Panc1 (cell line): ENCODE measurements at regions not wholly inside any gene's neighbourhood (a gene's known extent, or its start where the extent isn't known, plus 50 kb on each side); places are given as distances from the start of the nearest gene placed in this dataset.

ENCODE experiments used
- ATAC-seq: fragments of 200-7000 bp; cut with Tn5 transposase; 2 replicates; pipeline ENCODE4 v1.9.1; 2020; ENCODE audit warnings: mild to moderate bottlenecking, moderate library complexity
- BruUV-seq: library from RNA; stranded (reverse); fragments of 400-500 nt; replicated peaks from 2 replicates; lab custom pipeline; 2021; lab: Mats Ljungman, UMichigan
- CTCF ChIA-PET: fragments of 300-600 bp; sonication (Branson Sonifier 250); formaldehyde crosslinking; loops from one replicate; lab custom pipeline; 2022; ENCODE audit warnings: antibody characterized with exemption; lab: Charles Lee
- POLR2A ChIA-PET: fragments of 300-600 bp; sonication (Branson Sonifier 250); formaldehyde crosslinking; loops from one replicate; lab custom pipeline; 2022; ENCODE audit warnings: antibody characterized with exemption; lab: Charles Lee
- DNase-seq: peaks from one replicate; pipeline ENCODE4 v3.0.0-alpha.2; 2010; ENCODE audit warnings: low read depth, low spot score
- H3K27ac ChIP-seq: 2 replicates; pipeline ENCODE4 v1.5.1; 2011; ENCODE audit warnings: mild to moderate bottlenecking, low read length, inconsistent platforms
- H3K27me3 ChIP-seq: fragments of 200-500 bp; sonication (Bioruptor generic); 2 replicates; pipeline ENCODE4 v1.6.0; 2014; ENCODE audit warnings: low read length, inconsistent platforms; ENCODE audit not compliant: control insufficient read depth, insufficient read depth
- H3K36me3 ChIP-seq: fragments of 200-500 bp; sonication (Bioruptor generic); 2 replicates; pipeline ENCODE4 v1.5.1; 2014; ENCODE audit warnings: inconsistent platforms, mild to moderate bottlenecking, low read length, moderate library complexity; ENCODE audit not compliant: control insufficient read depth, insufficient read depth
- H3K4me1 ChIP-seq: 2 replicates; pipeline ENCODE4 v1.5.1; 2011; ENCODE audit warnings: inconsistent platforms, mild to moderate bottlenecking, low read length, moderate library complexity; ENCODE audit not compliant: control insufficient read depth, insufficient read depth
- H3K4me3 ChIP-seq, 2 experiments: 2 replicates each; pipeline ENCODE4 v1.5.1; 2011 to 2012; ENCODE audit warnings: low read depth in 2 of 2, low read length in 2 of 2, mild to moderate bottlenecking in 2 of 2, inconsistent platforms in 1 of 2, moderate library complexity in 1 of 2
- H3K9me3 ChIP-seq: fragments of 200-500 bp; sonication (Bioruptor generic); 2 replicates; pipeline ENCODE4 v1.5.1; 2014; ENCODE audit warnings: low read depth, mild to moderate bottlenecking, inconsistent platforms, low read length, moderate library complexity; ENCODE audit not compliant: control insufficient read depth, insufficient read depth
- POLR2AphosphoS5 ChIP-seq: IDR thresholded peaks from 2 replicates; pipeline ENCODE4 v1.6.1; 2012; ENCODE audit warnings: mild to moderate bottlenecking, low read depth, low read length, moderate library complexity
- SIN3A ChIP-seq: IDR thresholded peaks from 2 replicates; pipeline ENCODE4 v1.6.1; 2012; ENCODE audit warnings: low read depth, mild to moderate bottlenecking, low read length, moderate library complexity, borderline replicate concordance; ENCODE audit not compliant: insufficient read depth
- TCF7L2 ChIP-seq: IDR thresholded peaks from 2 replicates; pipeline ENCODE4 v1.6.1; 2011; ENCODE audit warnings: mild to moderate bottlenecking, low read depth, low read length, inconsistent platforms
- in situ Hi-C: cut with HindIII; loops from 2 replicates; pipeline ENCODE4 v1.10.0; 2016; ENCODE audit warnings: low sequenced_read_pairs, low pct_unique_long_range_greater_than_20kb
- intact Hi-C: fragments of 100-400 bp; cut with micrococcal nuclease; formaldehyde crosslinking; loops from one replicate; pipeline ENCODE4 v1.10.0; 2022; ENCODE audit not compliant: unreplicated experiment
- TF ChIP-seq, protein P1 (sequence below), 2 experiments: IDR thresholded peaks; 2 replicates each; pipeline ENCODE4 v1.6.1; 2011 to 2012; ENCODE audit warnings: low read depth in 2 of 2, control low read depth in 1 of 2, low read length in 1 of 2, mild to moderate bottlenecking in 1 of 2, moderate library complexity in 1 of 2; ENCODE audit not compliant: insufficient read depth in 1 of 2
- TF ChIP-seq, protein P2 (sequence below): fragments of 450-650 bp; IDR thresholded peaks from 2 replicates; pipeline ENCODE4 v1.5.1; 2017; ENCODE audit warnings: mild to moderate bottlenecking

DNA sequence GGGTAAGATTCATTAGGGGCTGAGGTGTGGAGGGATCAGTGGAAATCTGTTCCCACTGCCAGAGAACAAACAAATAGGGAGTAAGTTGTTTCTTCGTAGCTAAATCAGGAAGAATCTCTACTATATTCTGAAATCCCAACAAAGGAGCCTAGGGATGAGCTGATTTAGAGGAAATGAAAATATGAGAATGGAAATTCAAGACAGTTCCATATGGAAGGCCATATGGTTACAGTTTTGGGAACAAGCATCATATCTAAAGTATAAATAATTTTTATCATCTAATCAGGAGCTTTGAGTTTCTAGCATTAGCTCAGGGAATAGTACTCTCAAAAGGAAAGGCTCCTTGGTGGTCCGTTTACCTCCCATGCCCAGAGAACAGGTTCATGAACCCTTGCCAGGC, 218.2 kb downstream of the AASDH start:
- Histone ChIP-seq H3K27me3 (no peaks in the 10 kb centered on the region), H3K4me3 (no peak overlapping the region), H3K27ac (no peak overlapping the region), H3K4me1 (no peaks in the 10 kb centered on the region; the same call in 1 of the 2 replicates), H3K9me3 (no peaks in the 10 kb centered on the region), H3K36me3 (no peaks in the 10 kb centered on the region)
- ChIA-PET POLR2A (no interaction called here), CTCF (no interaction called here)
- in situ Hi-C loops = no loop called here
- no peak for TF ChIP-seq POLR2AphosphoS5
- intact Hi-C loops = no loop called here
- DNase-seq (no peak), ATAC-seq (no peak)
- no TSS peak for BruUV-seq

DNA sequence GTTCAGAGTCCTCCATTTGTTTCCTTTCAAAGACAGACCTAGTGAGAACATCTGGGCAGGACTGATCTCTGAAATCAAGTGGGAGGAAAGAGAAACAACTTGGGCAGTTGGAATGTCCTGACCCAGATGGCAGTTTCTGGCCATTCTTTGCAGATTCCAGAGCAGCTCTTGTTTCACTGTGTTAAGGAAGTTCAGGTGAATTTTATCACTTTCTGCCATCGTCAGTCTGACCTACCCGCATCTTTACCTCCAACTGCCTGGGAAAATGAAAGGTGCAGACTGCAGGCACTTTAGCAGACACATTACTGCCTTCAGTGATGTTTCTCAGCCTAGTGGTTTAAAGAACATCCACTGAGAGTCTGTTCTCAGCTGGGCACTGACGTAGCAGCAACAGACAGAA, 216.2 kb downstream of the CEP135 start:
- ATAC-seq = no peak
- TF ChIP-seq, protein P1, sequence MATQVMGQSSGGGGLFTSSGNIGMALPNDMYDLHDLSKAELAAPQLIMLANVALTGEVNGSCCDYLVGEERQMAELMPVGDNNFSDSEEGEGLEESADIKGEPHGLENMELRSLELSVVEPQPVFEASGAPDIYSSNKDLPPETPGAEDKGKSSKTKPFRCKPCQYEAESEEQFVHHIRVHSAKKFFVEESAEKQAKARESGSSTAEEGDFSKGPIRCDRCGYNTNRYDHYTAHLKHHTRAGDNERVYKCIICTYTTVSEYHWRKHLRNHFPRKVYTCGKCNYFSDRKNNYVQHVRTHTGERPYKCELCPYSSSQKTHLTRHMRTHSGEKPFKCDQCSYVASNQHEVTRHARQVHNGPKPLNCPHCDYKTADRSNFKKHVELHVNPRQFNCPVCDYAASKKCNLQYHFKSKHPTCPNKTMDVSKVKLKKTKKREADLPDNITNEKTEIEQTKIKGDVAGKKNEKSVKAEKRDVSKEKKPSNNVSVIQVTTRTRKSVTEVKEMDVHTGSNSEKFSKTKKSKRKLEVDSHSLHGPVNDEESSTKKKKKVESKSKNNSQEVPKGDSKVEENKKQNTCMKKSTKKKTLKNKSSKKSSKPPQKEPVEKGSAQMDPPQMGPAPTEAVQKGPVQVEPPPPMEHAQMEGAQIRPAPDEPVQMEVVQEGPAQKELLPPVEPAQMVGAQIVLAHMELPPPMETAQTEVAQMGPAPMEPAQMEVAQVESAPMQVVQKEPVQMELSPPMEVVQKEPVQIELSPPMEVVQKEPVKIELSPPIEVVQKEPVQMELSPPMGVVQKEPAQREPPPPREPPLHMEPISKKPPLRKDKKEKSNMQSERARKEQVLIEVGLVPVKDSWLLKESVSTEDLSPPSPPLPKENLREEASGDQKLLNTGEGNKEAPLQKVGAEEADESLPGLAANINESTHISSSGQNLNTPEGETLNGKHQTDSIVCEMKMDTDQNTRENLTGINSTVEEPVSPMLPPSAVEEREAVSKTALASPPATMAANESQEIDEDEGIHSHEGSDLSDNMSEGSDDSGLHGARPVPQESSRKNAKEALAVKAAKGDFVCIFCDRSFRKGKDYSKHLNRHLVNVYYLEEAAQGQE (IDR thresholded peaks at IDR 0.05; ENCODE audit: insufficient read depth in 1 of 2, low read depth in 2 of 2, low read length in 1 of 2) = no peak
- TF ChIP-seq SIN3A (no peak), TCF7L2 (no peak), POLR2AphosphoS5 (no peak)
- TF ChIP-seq, protein P2, sequence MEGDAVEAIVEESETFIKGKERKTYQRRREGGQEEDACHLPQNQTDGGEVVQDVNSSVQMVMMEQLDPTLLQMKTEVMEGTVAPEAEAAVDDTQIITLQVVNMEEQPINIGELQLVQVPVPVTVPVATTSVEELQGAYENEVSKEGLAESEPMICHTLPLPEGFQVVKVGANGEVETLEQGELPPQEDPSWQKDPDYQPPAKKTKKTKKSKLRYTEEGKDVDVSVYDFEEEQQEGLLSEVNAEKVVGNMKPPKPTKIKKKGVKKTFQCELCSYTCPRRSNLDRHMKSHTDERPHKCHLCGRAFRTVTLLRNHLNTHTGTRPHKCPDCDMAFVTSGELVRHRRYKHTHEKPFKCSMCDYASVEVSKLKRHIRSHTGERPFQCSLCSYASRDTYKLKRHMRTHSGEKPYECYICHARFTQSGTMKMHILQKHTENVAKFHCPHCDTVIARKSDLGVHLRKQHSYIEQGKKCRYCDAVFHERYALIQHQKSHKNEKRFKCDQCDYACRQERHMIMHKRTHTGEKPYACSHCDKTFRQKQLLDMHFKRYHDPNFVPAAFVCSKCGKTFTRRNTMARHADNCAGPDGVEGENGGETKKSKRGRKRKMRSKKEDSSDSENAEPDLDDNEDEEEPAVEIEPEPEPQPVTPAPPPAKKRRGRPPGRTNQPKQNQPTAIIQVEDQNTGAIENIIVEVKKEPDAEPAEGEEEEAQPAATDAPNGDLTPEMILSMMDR = no peak
- intact Hi-C loops (no loop called here), in situ Hi-C loops (no loop called here)
- H3K36me3 ChIP-seq = no peaks in the 10 kb centered on the region
- no peaks in the 10 kb centered on the region for H3K27me3 ChIP-seq
- BruUV-seq = no TSS peak
- DNase-seq = no peak
- H3K4me3 ChIP-seq = no peak overlapping the region
- no peak overlapping the region for H3K27ac ChIP-seq
- ChIA-PET POLR2A (no interaction called here), CTCF (no interaction called here)
- H3K4me1 ChIP-seq = no peaks in the 10 kb centered on the region; the same call in 1 of the 2 replicates
- H3K9me3 ChIP-seq = no peaks in the 10 kb centered on the region

DNA sequence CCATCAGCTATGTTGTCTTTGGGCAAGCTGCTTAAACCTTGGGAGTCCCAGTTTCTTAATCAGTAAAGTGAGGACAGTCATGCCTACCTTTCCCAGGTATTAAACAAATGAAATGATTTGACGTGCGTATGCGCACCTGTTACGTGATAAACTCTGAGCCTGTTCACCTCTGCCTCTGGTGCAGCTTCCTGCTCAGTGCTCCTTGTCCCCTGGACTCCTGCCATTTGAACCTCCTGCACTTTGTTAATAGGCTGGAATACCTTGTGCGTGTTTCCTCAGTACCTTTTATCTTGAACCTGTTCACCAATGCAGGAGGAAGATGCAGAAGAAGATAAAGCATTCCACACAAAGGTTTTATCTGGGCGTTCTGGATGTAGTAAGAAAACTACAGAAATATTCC, 211.9 kb downstream of the CEP135 start:
- ATAC-seq = no peak
- no peaks in the 10 kb centered on the region for H3K9me3 ChIP-seq
- in situ Hi-C loops (no loop called here), intact Hi-C loops (no loop called here)
- POLR2A ChIA-PET = no interaction called here
- H3K36me3 ChIP-seq = no peaks in the 10 kb centered on the region
- no peaks in the 10 kb centered on the region for H3K27me3 ChIP-seq
- BruUV-seq = no TSS peak
- DNase-seq = no peak
- CTCF ChIA-PET = no interaction called here
- H3K27ac ChIP-seq = no peak overlapping the region
- no peaks in the 10 kb centered on the region; the same call in 1 of the 2 replicates for H3K4me1 ChIP-seq
- no peak overlapping the region for H3K4me3 ChIP-seq
- no peak for TF ChIP-seq SIN3A
- no peak for TF ChIP-seq POLR2AphosphoS5
- TF ChIP-seq, protein P1 (IDR thresholded peaks at IDR 0.05; ENCODE audit: insufficient read depth in 1 of 2, low read depth in 2 of 2, low read length in 1 of 2) = no peak
- TF ChIP-seq, protein P2 = no peak
- no peak for TF ChIP-seq TCF7L2
